ENCODE measurements at regions not wholly inside any gene's neighbourhood (a gene's known extent, or its start where the extent isn't known, plus 50 kb on each side); places are given as distances from the start of the nearest gene placed in this dataset.
"Not testable (repeated sequence)": the region's sequence is repeated elsewhere in the genome, so short reads cannot be mapped to it uniquely, and the experiment has no call there.

DNA sequence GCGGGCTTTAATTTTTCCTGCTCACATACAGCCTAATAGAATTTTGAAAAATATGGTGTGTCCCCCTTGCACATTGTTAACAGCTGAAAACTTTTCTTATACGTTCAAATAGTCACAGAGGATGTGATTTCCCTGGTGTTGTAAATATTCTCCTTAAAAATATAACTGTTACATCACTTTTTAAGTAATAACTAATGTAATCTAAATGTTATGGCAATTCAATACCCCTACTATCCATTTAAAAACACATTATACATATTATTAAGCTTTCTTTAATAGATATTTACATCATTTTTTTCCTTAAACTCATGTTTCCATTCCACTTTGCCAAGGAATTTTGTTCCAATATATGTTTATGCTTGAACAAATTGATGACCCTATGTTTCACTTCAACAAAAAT is 85.5 kb upstream of the S1PR1 start:
- no peak for DNase-seq

GRCh38 chr1:101150670-101151069 is 86.1 kb upstream of the S1PR1 start:
- no peak for DNase-seq

GRCh38 chr1:101150266-101150665 is 86.6 kb upstream of the S1PR1 start:
- DNase-seq, result no peak

GRCh38 chr1:101148980-101149379 is 87.8 kb upstream of the S1PR1 start:
- no peak for DNase-seq

GRCh38 chr1:101147381-101147780 is 89.4 kb upstream of the S1PR1 start:
- no peak for DNase-seq

DNA sequence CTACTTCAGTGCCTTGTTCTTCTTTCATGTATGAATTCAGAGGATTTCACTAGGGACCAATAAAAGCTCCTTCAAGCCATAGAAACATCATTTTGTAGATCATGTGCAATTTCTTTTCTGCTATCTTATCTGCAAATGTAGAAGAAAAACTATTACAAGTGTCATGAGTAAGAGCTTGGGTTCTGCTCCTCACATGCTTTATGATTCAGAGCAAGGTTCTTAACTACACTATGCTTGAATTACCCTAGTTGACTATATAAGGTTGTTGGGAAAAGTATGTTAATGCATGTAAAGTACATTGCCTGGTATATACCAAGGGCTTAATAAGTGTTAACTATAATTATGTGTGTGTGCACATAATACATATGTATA is 91.4 kb upstream of the S1PR1 start:
- DNase-seq, result no peak

DNA sequence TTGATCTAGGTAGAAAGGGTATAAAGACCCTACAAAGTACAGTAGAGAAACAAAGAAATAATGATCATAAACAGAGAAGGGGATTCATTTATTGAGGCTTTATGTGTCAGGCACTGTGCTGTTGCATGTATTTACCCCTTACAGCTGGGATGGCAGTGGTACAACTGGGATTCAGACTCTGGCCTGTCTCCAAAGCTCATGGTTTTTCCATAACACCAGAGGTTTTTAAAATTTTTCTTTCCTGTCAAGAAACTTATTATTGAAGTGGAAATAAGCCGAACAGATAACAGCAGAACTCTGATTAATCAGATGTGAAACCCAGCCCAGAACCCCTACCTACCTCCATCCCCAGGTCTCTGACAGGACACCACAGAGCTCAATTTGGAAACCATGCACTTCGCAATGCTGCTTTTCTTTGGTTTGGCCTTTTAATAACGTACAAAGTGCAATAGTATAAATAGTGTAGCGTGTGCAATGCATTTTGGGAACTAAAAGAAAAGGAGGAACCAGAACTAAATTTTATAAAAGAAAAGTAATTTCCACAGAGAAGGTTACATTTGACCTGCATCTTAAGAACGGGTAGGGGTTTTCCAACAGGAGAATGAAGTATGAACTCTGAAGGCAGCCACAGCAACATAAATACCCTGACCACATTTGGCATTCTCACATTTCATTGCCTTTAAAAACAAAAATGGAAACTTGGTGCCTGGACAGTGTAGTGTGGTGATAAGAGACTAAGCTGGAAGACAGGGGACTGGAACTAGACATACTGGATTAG is 92.0 kb upstream of the S1PR1 start:
- no peak for DNase-seq

- no peak for DNase-seq
These were observed 94.6 kb upstream of the S1PR1 start for GRCh38 chr1:101142244-101142643.

GRCh38 chr1:101141376-101141775 is 95.4 kb upstream of the S1PR1 start:
- DNase-seq, result no peak

DNA sequence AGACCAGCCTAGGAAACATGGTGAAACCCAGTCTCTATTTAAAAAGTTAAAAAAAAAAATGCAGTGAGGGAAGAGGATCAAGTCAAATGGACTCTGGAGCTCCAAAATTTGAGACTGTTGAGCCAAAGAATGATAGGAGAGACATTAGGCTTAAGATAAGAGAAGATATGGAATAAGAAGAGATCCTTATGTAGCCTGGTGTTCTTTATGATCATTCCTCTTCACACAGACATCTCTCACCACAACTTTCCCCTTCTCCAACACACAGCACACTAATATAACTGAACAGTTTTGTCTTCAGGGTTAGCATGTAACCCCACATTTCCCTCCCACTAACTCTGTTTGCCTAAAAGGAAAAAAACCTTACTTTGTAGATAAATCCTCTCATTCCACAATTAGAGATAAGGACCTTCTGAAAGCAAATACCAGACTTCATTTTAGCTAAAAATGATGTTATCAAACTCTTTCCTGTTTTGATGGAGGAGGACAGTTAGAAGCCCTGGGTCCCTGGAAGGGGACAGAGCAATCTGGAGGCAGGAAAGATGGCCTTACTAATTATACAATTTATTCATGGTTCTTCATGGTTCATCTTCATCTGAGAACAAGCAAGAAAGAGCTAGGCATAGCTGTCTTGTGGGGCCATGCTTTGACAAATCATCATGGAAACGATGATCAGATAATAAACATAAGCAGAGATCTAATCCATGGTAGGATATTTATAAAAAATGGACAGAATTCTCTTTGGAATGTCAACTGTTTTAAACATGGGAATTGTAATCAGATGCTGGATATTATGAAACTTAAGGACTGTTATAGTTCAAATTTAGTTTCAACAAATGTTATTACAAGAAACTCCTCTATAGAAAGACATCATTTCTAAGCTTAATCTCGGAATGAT is 96.7 kb upstream of the S1PR1 start:
- no peak for DNase-seq

GRCh38 chr1:101139130-101139529 is 97.7 kb upstream of the S1PR1 start:
- DNase-seq, result no peak

DNA sequence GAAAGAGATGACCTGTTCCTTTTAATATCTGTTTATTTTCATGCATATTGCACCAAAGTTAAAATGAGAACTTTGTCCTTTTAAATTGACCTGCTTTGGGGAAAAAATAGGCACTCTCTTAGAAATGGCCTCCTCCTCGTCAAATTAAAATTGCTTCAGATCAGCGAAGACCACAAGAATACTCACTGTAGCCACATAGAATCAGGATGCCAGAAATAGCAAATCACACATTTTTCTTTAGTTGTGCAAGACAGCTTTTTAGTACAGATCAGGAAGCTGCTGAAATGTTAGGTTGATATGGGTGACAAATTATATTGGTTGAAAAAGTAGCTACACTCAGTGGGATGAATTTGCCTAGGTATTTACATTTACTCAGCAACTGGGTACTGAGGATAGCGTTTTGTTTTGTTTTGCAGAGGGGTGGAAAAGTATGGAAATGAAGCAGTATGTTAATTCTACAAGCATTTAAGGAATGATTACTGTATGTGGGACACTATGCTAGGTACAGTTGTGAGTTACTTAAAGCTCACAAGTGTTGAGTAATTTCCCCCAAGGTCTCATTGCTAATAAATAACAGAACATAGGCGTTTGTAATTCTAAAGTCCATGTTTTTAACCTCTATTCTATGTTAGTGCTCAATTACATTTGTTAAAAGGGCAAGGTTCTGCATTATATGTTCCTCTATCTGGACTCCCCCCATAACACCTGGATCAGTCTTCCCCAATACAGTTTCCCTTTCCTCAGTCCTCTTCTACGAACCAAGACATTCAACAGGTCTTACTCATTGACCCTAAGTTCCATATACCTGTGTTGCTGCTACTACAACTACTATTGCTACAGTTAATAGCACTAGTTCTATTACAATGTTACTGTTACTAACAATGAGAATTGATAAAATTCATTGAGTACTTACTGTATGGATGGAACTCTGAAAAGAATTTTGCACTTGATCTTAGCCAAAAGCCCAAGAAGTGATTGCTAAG is 99.4 kb upstream of the S1PR1 start:
- DNase-seq, result no peak

- no peak for DNase-seq
These were observed 100.1 kb upstream of the S1PR1 start for GRCh38 chr1:101136739-101137138.

DNA sequence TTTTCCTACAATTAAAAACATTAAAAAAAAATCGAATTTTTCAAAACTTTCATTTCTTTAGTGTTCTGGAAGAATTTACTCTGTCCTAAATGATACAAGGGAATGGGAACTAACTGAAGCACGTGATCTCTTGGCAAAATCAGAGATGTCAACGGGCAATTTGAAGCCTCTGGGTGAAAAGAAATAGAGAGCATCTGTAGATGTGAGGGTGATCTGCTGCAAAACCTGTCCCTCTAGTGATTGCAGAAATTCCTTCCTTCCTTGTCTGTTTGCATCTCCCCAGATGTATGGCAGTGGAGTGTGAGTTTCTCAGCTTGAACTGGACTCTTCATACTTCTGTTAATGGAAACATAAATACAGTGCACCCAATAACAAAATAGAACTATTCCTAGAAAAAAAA is 100.5 kb upstream of the S1PR1 start:
- DNase-seq, result no peak

- DNase-seq, result no peak
These were observed 101.3 kb upstream of the S1PR1 start for GRCh38 chr1:101135526-101135925.

- no peak for DNase-seq
These were observed 105.5 kb upstream of the S1PR1 start for GRCh38 chr1:101131239-101131843.

DNA sequence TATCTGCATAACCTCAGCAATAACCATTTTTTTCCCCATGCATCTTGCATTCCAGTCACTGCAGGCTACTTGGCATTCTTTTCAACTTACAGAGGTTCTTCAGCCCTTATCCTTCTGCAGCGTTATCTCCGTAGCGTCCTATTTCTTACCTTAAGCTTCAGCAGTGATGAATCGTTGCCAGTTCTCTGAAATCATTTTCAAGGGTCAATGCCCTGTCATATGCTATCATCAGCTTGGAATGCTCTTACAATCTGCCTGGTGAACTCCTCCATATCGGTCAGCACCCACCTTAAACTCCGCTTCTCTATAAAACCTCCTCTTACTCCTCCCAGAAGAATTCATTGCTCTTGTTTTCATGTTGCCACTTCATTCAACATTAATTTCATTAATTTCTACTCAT is 105.1 kb upstream of the DPH5 start:
- no peak for DNase-seq

DNA sequence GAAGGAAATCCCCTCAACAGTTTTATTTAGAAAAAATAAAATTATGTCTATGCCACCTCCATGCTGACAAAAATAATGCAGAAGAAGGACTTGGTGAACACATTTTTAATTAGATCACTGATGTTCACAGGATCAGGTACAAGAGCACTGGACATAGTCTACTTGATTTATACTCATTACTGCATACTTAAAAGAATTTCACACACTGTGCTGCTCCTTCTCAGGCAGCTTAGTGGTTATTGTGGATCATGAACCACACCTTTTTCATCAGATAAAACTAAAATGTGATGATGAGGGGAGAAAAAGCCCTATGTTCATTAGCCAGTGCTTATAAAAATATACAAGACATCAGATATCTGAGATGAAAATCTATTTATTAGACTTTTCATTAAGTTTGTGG is 103.3 kb upstream of the DPH5 start:
- no peak for DNase-seq

DNA sequence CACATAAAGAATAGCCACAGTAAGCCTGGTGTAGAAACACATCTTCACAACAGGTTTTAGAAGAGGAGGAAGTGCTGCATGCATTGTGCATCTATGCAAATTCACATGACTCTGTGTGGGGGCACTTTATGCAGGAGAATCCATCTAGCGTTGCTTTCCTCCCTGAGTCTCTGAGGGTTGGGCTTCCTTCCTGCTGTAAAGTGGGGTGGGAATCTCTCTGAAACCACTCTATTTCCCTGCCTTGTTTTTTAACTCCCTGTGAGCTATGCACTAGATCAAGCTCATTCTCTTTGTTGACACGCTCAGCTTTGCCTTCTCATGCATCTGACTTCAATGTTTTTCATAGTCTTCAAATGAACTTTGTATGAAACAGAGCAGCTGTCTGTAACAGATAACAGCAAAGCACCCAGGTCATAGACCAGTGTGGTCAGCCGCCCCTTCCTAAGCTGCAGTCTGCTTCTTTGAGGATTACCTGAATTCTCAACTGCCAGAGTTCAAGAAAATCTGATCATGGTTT is 102.7 kb upstream of the DPH5 start:
- no peak for DNase-seq

DNA sequence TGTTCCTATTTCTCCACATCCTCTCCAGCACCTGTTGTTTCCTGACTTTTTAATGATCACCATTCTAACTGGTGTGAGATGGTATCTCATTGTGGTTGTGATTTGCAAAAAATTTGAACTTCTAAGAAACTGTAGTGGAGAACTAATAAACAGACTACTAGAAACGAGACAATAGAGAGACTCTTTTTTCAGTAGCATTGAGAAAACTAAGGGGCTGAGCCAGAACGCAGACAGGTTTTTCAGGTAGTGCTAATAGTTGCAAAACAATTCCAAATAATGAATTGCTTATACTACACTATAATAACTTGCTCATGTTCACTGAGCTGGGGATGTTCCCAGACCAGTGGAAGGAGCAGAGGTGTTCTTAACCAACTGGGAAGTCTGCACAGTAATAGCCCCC is 98.8 kb upstream of the DPH5 start:
- no peak for DNase-seq

- not testable (repeated sequence) for DNase-seq
These were observed 98.3 kb upstream of the DPH5 start for GRCh38 chr1:101123904-101124303.

- no peak for DNase-seq
These were observed 97.0 kb upstream of the DPH5 start for GRCh38 chr1:101122452-101123166.
